ENCODE measurements at regions not wholly inside any gene's neighbourhood (a gene's known extent, or its start where the extent isn't known, plus 50 kb on each side); places are given as distances from the start of the nearest gene placed in this dataset.
"Not testable (repeated sequence)": the region's sequence is repeated elsewhere in the genome, so short reads cannot be mapped to it uniquely, and the experiment has no call there.

DNA sequence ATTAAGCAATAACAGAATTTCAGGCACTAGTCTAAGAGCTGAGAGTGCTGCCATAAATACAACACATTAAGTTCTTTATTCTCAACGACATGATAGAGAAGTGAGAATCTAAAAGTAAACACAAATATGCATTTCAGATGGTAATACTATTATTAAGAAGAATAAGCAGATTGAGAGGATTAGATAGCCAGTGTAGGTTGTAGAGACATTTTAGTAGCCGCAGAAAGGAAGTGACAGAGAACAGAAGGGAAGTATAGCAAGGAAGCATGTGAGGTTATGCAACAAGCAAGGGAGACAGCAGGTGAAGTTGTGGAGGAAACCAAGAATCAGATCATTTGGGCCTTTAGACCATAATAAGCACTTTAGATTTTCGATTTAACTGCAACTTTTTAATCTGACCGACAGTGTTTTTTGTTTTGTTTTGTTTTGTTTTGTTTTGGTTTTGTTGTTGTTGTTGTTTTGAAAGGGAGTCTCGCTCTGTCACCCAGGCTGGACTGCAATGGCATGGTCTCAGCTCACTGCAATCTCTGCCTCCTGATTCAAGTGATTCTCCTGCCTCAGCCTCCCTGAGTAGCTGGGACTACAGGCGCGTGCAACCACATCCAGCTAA is 737.0 kb upstream of the ADGRB3 start:
- DNase-seq (ENCODE audit: low spot score) = no peak

DNA sequence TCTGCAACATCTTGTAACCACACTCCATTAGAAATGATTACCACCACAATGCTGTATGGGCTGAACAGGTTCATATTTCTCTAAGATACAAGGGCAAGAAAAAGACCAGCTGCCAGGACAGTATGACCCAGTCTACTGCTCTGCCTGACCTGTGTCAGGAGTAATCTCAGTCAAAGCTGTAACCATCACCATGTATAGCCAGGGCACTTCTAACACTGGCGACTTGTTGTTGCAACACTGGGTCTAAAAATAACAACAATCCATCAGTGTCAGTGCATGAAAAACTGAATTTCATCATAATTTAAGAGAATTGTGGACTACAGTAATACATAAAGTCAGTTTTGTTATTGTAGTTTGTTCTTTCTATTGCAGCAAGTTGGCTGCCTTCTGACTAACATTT is 738.6 kb upstream of the ADGRB3 start:
- DNase-seq (ENCODE audit: low spot score) = no peak

DNA sequence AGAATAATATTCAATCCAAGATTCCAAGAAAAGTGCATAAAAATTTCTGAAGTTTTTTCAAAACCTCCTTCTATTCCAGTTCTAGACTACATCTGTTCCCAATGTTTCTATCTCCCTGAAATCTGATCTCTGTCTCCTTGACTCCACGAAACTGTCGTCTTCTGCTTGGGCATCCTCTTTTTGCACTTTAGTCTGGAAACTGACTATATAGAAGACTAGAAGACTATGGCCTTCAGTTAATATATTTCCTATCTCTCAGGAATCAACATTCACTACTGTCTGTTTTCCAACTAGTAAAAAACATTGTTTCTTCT is 745.4 kb upstream of the ADGRB3 start:
- DNase-seq (ENCODE audit: low spot score) = no peak

DNA sequence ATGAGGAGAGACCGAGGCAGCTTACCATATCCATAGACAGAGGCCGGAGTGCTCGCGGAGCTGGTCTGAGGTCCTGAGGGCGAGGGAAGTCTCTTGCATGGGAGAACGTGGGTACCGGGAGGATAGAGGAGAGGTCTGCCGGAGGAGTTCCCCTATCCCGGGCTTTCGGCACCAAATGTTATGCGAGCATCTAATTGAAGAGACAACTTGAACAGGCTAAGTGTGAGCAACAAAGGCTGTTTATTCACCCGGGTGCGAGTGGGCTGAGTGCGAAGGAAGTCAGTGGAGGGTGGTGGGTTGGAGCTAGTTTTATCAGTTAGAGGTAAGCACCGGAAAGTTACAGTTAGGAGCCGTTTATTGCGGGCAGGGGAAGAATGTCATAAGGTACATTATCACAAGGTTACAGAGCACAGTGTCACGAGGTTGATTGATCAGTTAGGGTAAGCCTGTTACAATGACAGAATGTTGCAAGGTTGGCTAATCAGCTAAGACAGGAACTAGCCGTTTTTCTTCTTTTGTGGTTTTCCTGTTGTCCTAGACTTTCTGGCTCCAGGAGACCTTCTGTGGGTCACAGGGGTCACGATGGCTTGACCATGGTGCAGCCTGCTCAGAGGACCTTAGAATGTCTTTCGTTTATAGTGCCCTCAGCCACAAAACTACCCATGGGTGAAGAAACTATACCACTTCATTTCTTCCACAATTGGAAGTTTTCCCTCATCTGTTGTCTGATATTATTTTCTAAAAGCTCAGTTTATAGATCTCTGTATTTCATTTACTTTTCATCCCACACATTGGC is 746.0 kb upstream of the ADGRB3 start:
- DNase-seq (ENCODE audit: low spot score) = no peak

DNA sequence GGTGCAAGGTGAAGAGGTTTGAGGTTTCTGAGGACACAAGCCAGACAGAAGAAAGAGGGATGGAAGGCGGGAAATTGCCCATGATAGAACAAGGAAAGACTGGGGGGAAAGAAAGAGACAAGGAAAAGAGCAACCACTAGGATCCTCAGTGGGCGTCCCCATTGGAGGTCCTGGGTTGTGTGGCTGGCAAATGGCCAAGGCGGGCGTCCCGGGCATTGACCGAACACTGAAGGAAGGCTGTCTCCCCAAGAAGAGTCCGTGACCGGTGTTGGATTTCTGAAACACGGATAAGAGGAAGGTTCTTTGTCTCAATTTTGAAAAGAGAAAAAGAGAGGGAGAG is 746.6 kb upstream of the ADGRB3 start:
- no peak for DNase-seq (ENCODE audit: low spot score)

DNA sequence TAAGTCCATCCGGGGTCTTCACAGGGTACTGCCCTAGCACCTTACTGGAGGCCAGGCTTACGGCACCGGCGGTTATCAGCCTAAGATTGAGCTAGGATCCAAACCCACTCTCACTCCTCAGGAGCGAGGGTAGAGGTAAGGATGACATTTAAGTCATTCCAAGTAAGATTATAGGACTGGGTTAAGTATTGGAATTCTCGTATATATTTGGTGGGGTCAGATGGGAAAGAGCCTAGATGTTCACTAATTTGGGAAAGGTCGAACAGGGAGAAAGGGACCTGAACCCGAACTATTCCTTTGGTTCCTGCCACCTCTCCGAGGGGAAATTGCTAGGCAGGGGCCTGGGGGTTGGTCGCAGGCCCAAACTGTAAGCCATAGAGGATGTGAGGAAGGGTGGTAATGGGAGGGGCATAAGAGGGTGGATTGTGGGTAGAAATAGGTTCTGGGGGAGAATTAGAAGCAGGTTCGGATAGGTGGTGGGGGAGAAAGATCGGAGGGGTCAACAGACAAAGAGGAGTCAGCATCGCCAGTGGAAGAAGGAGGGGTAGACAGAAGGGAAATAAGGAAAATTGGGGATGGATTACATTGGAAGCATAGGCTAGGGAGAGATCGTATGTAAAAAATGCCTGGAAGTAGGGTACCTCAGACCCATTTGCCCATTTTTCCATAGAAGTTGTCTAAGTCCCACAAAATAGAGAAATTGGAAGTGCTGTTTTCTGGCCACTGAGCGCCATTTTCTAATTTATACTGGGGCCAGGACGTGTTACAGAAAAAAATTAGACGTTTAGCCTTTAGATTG is 747.1 kb upstream of the ADGRB3 start:
- DNase-seq (ENCODE audit: low spot score) = no peak

DNA sequence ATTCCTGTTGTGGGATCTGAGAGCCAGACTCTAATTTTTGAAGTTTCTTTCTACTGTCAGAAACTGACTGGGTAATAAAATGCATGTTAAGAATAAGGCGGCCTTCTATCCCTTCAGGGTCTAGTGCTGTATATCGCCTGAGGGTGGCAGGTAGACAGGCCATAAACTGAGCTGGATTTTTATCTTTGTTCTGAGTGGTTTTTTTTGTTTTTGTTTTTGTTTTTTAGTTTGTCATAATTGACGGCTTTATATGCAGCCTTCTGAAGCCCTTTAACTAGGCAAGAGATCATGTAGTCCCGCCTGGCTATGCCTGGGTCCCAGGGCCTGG is 747.7 kb upstream of the ADGRB3 start:
- DNase-seq (ENCODE audit: low spot score) = no peak

DNA sequence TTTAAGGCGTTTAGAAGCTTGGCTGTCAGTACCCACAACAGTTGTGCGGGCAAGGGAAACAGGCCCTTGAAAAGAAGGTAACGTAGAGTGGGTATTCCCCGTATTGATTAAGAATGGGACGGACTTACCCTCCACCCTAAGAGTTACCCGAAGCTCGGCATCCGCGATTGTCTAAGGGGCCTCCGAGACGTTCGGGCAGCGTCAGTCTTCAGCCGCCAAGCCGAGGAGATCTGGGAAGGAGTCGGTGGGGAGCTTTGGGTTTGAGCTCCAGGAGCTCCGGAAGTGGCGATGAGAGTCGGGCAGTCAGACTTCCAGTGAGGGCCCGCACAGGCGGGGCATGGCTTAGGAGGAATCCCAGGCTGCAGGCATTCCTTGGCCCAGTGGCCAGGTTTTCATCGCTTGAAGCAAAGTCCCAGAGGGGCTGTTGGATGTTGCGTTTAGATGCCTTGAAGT is 748.2 kb upstream of the ADGRB3 start:
- DNase-seq (ENCODE audit: low spot score) = no peak

DNA sequence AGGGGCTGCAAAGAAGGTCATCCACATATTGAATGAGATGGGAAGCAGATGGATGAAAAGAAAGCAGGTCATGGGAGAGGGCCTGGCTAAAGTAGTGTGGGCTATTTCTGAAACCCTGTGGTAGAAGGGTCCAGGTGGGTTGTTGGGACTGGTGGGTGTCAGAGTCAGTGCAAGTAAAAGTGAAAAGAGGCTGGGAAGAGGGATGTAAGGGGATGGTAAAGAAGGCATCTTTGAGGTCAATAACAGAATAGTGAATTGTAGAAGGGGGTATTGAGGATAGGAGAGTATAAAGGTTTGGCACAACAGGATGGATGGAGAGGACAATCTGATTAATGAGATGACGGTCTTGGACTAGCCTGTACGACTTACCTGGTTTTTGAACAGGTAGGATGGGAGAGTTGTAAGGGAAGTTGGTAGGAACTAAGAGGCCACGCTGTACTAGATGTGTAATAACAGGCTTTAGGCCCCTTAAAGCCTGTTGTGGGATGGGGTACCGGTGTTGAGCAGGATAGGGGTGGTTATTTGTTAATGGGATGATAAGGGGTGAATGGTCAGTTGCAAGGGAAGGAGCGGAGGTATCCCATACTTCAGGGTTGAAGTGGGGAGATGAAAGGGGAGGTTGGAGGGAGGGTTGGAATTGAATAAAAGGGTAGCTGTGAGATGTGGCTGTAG is 748.9 kb upstream of the ADGRB3 start:
- no peak for DNase-seq (ENCODE audit: low spot score)

DNA sequence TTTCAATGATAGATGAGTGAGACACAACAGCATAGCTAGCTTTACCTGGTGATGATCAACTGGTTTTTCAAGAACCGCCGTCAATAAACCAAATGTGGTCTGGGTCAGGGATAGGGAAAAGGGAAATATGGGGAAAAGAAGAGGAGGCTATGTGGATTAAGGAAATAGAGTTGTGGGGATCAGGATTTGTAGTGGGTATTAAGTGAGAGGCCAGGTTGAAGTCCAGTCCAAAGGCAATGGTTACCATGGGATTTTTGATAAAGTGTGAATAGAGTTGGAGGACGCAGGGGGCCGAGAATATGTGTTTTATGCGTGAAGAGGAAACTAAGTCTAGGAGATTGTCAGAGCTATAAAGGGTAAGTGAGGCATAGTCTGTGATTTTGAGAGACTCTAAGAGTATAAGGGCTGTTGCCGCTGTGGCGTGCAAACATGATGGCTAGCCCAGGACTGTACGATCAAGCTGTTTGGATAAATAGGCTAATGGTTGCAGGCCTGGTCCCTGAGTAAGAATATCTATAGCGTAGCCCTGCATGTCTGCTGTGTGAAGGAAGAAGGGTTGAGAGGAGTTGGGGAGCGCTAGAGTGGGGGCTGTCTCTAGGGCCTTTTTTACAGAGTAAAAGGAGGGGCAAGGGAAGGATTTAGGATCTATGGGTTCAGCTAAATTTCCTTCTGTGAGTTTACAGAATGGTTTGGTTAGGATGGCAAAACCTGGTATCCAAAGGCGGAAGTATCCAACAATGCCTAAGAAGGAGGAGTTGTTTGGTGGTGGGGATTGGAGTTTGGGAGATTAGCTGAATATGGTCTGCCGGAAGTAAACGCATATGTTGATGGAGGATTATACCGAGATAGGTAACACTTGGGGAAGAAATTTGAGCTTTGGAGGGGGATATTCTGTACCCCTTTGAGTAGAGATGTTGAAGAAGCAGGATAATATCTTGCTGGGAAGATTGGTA is 749.7 kb upstream of the ADGRB3 start:
- no peak for DNase-seq (ENCODE audit: low spot score)

DNA sequence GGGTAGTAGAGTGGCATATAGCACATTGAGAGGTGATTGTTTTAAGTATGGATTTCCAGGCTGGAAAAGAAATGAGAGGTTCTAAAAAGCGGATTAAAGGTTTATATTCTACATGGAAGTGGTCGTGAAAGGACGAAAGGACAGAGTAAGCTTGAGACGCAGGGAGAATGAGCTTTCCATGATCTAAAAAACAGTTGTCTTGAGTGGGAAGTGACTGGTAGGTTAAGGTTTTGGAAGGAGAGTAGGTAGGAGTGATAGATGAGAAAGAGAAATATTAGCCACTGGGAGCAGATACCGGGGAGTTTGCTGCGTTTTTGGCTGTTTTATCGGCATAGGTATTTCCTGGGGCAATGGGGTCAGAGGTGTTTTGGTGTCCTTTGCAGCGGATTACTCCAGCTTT is 750.6 kb upstream of the ADGRB3 start:
- DNase-seq (ENCODE audit: low spot score) = no peak

DNA sequence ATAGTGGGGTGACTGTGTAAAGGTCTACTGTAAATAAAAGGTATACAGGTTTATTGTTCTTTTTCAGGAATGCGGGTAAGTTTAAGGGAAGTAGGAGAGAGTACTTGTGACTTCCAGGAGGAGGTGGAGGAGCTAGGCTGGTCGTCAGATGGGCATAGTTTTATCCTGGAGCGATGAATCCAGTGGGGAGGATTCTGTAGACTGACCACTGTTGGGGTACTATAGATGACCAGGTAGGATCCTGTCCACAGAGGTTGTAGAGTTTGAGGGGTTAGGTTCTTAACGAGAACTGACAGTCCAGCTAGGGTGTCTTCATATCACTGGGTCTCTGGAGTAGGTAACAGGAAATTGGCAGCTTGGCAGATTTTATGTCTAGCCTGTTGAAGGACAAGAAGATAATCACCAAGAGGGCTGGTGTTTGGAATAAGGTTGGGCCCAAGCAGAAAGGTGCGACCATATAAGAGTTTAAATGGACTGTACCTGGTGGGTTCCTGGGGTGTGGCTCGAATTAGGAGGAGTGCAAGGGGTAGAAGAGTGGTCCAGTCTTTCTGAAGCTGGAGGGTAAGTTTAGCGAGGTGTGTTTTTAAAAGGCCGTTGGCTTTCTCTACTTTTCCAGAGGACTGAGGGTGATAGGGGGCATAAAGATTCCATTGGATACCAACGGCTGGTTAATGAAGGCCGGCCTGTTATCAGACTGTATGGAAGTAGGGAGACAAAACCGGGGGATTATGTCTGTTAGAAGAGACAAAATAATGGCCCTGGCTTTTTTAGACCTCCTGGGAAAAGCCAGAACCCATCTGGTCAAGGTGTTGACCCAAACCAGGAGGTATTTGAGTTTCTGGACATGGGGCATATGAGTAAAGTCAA is 751.3 kb upstream of the ADGRB3 start:
- DNase-seq (ENCODE audit: low spot score) = no peak

DNA sequence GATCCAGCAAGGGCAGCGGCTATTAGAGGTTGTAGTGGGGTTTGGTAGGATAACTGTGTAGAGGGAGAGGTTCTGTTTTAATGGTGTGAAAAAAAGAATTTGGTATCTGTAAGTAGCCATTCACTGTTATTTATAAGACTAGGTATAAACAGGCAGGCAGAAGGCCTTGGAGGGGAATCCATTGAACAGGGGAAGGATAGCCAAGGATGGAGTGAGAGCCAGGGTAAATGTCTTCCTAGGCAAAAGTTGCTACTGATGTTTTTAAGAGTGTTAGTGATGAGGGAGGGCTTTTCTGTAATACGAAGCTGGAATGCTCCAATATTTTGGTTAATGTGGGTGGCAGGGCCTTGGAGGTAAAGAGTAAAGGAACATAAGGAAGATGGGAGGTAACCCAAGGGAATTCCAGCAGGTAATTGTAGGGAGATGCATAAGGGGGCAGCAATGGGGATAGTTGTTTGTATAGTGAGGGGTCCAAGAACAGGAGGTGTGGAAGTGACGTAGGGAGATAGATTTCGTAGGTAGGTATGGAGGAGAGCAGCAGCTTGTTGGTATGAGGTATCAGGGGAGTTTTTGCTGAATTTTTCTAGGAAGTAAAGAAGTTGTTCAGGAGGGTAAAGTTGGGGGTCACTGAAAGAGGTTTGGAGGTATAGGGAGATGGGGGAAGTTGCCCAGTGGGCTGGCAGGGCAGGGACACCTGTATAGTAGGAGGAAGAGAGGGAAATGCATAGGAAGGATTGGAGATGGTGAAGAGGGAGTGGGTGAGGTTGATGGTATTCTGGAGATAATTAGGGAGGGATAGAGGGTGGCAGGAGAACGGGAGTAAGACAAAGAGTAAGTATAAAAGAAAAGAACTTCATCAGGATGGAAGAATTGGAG is 752.4 kb upstream of the ADGRB3 start:
- no peak for DNase-seq (ENCODE audit: low spot score)

DNA sequence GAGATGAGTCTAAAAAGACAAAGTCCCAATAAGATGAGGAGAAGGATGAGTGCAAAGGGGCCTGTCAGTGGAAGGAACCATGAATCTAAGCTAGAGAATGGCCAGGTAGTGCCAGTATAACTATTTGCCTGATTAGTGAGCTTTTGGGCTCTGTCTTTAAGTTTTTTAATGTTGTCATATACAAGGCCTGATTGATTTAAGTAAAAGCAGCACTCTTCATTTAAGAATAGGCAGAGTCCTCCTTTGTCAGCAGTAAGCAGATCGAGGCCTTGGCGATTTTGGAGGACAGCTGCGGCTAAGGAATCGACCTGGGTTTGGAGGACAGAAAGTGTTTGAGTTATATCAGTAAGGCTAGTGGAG is 753.4 kb upstream of the ADGRB3 start:
- no peak for DNase-seq (ENCODE audit: low spot score)

DNA sequence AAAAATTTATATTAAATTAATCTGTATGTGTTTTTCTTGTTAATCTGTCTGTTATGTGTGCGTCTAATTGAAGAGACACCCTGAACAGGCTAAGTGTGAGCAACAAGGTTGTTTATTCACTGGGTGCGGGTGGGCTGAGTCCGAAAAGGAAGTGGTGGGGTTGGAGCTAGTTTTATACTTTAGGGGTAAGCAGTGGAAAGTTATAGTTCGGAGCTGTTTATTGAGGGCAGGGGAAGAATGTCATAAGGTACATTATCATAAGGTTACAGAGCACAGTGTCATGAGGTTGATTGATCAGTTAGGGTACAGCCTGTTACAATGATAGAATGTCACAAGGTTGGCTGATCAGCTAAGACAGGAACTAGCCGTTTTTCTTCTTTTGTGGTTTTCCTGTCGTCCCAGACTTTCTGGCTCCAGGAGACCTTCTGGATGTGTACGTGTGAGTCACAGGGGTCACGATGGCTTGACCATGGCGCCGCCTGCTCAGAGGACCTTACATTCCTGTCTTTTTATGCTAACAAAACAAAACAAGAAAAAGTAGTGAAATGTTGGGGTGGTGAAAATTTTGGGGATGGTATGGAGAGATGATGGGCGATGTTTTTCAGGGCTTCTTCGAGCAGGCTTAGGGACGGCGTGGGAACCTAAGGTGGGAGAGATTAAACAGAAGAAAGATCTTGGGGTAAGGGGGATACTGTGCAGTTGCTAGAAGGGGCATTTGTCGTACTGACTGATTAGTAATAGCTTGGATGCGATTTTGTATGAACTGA is 754.0 kb upstream of the ADGRB3 start:
- no peak for DNase-seq (ENCODE audit: low spot score)

DNA sequence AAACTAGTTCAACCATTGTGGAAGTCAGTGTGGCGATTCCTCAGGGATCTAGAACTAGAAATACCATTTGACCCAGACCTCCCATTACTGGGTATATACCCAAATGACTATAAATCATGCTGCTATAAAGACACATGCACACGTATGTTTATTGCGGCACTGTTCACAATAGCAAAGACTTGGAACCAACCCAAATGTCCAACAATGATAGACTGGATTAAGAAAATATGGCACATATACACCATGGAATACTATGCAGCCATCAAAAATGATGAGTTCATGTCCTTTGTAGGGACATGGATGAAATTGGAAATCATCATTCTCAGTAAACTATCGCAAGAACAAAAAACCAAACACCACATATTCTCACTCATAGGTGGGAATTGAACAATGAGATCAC is 754.7 kb upstream of the ADGRB3 start:
- not testable (repeated sequence) for DNase-seq (ENCODE audit: low spot score)

DNA sequence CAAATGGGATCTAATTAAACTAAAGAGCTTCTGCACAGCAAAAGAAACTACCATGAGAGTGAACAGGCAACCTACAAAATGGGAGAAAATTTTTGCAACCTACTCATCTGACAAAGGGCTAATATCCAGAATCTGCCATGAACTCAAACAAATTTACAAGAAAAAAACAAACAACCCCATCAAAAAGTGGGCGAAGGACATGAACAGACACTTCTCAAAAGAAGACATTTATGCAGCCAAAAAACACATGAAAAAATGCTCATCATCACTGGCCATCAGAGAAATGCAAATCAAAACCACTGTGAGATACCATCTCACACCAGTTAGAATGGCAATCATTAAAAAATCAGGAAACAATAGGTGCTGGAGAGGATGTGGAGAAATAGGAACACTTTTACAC is 755.2 kb upstream of the ADGRB3 start:
- not testable (repeated sequence) for DNase-seq (ENCODE audit: low spot score)

DNA sequence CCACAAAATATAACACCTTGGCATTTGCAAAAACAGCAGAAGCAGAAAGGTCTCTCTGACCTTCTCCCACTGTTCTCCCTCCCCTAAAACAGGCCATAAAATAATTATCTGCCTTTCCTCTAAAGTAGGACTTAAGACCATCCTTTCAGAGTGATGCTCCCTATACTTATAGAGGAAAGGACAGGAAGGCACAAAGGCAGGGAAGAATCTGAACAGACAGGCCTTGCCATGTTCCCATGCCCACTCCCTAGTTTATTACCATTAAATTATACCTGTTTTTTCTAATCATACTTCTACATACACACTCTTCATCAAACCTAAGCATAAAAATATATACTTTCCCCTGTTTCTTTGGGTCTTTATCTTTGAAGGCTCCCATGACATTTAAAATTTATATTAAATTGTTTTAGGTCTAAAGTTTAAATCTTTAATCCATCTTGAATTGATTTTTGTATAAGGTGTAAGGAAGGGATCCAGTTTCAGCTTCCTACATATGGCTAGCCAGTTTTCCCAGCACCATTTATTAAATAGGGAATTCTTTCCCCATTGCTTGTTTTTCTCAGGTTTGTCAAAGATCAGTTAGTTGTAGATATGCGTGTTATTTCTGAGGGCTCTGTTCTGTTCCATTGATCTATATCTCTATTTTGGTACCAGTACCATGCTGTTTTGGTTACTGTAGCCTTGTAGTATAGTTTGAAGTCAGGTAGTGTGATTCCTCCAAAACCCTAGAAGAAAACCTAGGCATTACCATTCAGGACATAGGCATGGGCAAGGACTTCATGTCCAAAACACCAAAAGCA is 755.8 kb upstream of the ADGRB3 start:
- DNase-seq (ENCODE audit: low spot score) = not testable (repeated sequence)
